GM23338 (cell line): ENCODE measurements at regions not wholly inside any gene's neighbourhood (a gene's known extent, or its start where the extent isn't known, plus 50 kb on each side); places are given as distances from the start of the nearest gene placed in this dataset.

Experiments used
- ATAC-seq: fragments of 200-7000 bp; cut with Tn5 transposase; 3 replicates; pipeline ENCODE4 v1.9.1; 2020
- DNase-seq: peaks from one replicate; pipeline ENCODE4 v3.0.0-alpha.2; 2015; ENCODE audit warnings: low spot score
- H2AFZ ChIP-seq: fragments of 200-600 bp; sonication (generic); 2 replicates; pipeline ENCODE4 v1.8.0; 2016; ENCODE audit warnings: antibody characterized with exemption, mild to moderate bottlenecking, moderate library complexity
- H3F3A ChIP-seq: fragments of 200-600 bp; sonication (generic); replicated peaks from 2 replicates; pipeline ENCODE4 v1.8.0; 2017; ENCODE audit warnings: antibody characterized with exemption, mixed run types, low read depth
- H3K27ac ChIP-seq: fragments of 200-600 bp; sonication (generic); 2 replicates; pipeline ENCODE4 v1.6.1; 2016; ENCODE audit warnings: low read depth
- H3K27me3 ChIP-seq: fragments of 200-600 bp; sonication (generic); 2 replicates; pipeline ENCODE4 v1.8.0; 2016; ENCODE audit warnings: mild to moderate bottlenecking, mixed run types, moderate library complexity; ENCODE audit not compliant: insufficient read depth
- H3K36me3 ChIP-seq: fragments of 200-600 bp; sonication (generic); 2 replicates; pipeline ENCODE4 v1.8.0; 2016; ENCODE audit warnings: mild to moderate bottlenecking; ENCODE audit not compliant: insufficient read depth
- H3K4me1 ChIP-seq: fragments of 200-600 bp; sonication (generic); 2 replicates; pipeline ENCODE4 v1.8.0; 2016; ENCODE audit warnings: mild to moderate bottlenecking, moderate library complexity; ENCODE audit not compliant: insufficient read depth
- H3K4me2 ChIP-seq: fragments of 200-600 bp; sonication (generic); 2 replicates; pipeline ENCODE4 v1.7.1; 2017; ENCODE audit warnings: mixed run types
- H3K4me3 ChIP-seq: fragments of 200-600 bp; sonication (generic); 2 replicates; pipeline ENCODE4 v1.6.1; 2016; ENCODE audit warnings: mixed run types
- H3K79me2 ChIP-seq: fragments of 200-600 bp; sonication (generic); replicated peaks from 2 replicates; pipeline ENCODE4 v1.8.0; 2017; ENCODE audit warnings: mild to moderate bottlenecking; ENCODE audit not compliant: insufficient read depth
- H3K9me2 ChIP-seq: fragments of 200-600 bp; sonication (generic); 2 replicates; pipeline ENCODE4 v1.8.0; 2017; ENCODE audit not compliant: insufficient read depth
- H4K20me1 ChIP-seq: fragments of 200-600 bp; sonication (generic); replicated peaks from 2 replicates; pipeline ENCODE4 v1.8.0; 2017; ENCODE audit warnings: mild to moderate bottlenecking; ENCODE audit not compliant: insufficient read depth
- H3K27ac Mint-ChIP-seq: 2 replicates; pipeline ENCODE4 v1.8.0; 2020; ENCODE audit warnings: inconsistent platforms, mild to moderate bottlenecking, moderate library complexity, mixed read lengths
- H3K27me3 Mint-ChIP-seq: 3 replicates; pipeline ENCODE4 v1.8.0; 2022; ENCODE audit warnings: low read depth, mild to moderate bottlenecking, moderate library complexity, mixed read lengths, inconsistent platforms; ENCODE audit not compliant: insufficient read depth, poor library complexity
- H3K36me3 Mint-ChIP-seq: 3 replicates; pipeline ENCODE4 v1.8.0; 2021; ENCODE audit warnings: low read depth, mild to moderate bottlenecking, inconsistent platforms, moderate library complexity, mixed read lengths
- H3K4me1 Mint-ChIP-seq: 3 replicates; pipeline ENCODE4 v1.8.0; 2020; ENCODE audit warnings: mild to moderate bottlenecking, inconsistent platforms, mixed read lengths
- H3K4me3 Mint-ChIP-seq: 3 replicates; pipeline ENCODE4 v1.8.0; 2021; ENCODE audit warnings: moderate library complexity, mild to moderate bottlenecking, inconsistent platforms, mixed read lengths
- H3K9me3 Mint-ChIP-seq: 3 replicates; pipeline ENCODE4 v1.8.0; 2020; ENCODE audit warnings: moderate library complexity, mild to moderate bottlenecking, inconsistent platforms, mixed read lengths
- CREB1 ChIP-seq: fragments of 250-450 bp; sonication (Bioruptor Pico); IDR thresholded peaks from 2 replicates; pipeline ENCODE4 v1.5.0; 2020; ENCODE audit warnings: low read depth, mild to moderate bottlenecking, moderate library complexity
- EZH2 ChIP-seq: fragments of 200-600 bp; sonication (generic); IDR thresholded peaks from one replicate; pipeline ENCODE4 v1.8.0; 2017; ENCODE audit warnings: antibody characterized with exemption, mild to moderate bottlenecking, low read depth; ENCODE audit not compliant: unreplicated experiment
- EZH2phosphoT487 ChIP-seq: fragments of 200-600 bp; sonication (generic); IDR thresholded peaks from one replicate; pipeline ENCODE4 v1.8.1; 2018; ENCODE audit warnings: antibody characterized with exemption; ENCODE audit not compliant: unreplicated experiment
- NANOG ChIP-seq: IDR thresholded peaks from 2 replicates; pipeline ENCODE4 v1.6.1; 2016; ENCODE audit warnings: antibody characterized with exemption, borderline replicate concordance
- STAT1 ChIP-seq: IDR thresholded peaks from one replicate; pipeline ENCODE4 v1.6.1; 2016; ENCODE audit warnings: antibody characterized with exemption; ENCODE audit not compliant: unreplicated experiment
- ZNF114 ChIP-seq: fragments of 250-450 bp; sonication (Bioruptor Pico); IDR thresholded peaks from 2 replicates; pipeline ENCODE4 v1.5.0; 2020; ENCODE audit warnings: mild to moderate bottlenecking, moderate library complexity
- ZNF331 ChIP-seq: fragments of 250-450 bp; sonication (Bioruptor Pico); IDR thresholded peaks from 2 replicates; pipeline ENCODE4 v1.5.0; 2020; ENCODE audit warnings: low read depth, mild to moderate bottlenecking, moderate library complexity
- TF ChIP-seq, protein P1 (sequence below), 2 experiments: fragments of 200-600 bp in 1 of 2; sonication (generic) in 1 of 2; conservative IDR thresholded peaks; 2 replicates each; pipeline versions ENCODE4 v1.5.1 to v1.6.1; 2016 to 2017; ENCODE audit warnings: antibody characterized with exemption in 2 of 2, low read depth in 2 of 2, mild to moderate bottlenecking in 2 of 2, moderate library complexity in 1 of 2
- TF ChIP-seq, protein P2 (sequence below): fragments of 250-450 bp; sonication (Bioruptor Pico); IDR thresholded peaks from 2 replicates; pipeline ENCODE4 v1.5.0; 2020; ENCODE audit warnings: mild to moderate bottlenecking, moderate library complexity

DNA sequence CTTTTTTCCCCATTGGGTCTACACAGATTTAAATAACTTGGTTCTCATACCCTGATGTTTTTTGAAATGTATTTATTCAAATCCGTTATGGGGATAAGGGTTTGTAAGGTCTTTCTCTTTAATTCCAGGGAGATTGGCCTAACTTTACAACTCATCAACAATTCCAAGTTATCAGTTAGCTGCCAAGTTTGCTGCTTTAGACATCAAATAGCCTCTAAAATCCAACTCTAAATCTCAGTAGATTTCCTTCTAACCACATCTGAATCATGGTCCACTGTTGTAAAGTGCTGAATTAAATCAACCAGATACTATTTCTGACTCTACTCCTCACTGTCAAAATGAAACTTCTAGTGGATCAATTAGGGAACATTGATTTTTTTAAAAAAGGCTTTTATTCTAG, 364.1 kb upstream of the E2F7 start (continued):
- TF ChIP-seq, protein P1, sequence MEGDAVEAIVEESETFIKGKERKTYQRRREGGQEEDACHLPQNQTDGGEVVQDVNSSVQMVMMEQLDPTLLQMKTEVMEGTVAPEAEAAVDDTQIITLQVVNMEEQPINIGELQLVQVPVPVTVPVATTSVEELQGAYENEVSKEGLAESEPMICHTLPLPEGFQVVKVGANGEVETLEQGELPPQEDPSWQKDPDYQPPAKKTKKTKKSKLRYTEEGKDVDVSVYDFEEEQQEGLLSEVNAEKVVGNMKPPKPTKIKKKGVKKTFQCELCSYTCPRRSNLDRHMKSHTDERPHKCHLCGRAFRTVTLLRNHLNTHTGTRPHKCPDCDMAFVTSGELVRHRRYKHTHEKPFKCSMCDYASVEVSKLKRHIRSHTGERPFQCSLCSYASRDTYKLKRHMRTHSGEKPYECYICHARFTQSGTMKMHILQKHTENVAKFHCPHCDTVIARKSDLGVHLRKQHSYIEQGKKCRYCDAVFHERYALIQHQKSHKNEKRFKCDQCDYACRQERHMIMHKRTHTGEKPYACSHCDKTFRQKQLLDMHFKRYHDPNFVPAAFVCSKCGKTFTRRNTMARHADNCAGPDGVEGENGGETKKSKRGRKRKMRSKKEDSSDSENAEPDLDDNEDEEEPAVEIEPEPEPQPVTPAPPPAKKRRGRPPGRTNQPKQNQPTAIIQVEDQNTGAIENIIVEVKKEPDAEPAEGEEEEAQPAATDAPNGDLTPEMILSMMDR (conservative IDR thresholded peaks at IDR 0.05; ENCODE audit: low read depth in 2 of 2): no peak
- TF ChIP-seq STAT1 (no peak), EZH2 (no peak), ZNF114 (CRISPR knock-in tag) (no peak)

DNA sequence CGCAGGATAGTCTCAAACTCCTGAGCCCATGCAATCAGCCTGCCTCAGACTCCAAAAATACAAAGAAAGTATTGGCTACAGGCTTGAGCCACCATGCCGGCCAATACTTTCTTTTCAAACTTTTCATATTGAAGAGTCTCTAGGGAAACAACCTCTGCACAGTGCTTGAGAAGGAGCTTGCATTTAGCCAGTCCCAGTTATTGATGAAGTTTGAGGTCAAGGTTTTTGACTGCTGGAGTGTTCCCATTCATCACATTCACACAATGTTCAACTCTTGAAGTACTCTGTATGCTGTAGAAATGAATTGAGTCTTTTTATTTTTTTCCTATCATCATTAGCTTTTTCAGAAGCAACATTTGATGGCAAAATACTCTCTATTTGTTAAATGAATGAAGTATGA, 355.8 kb upstream of the E2F7 start:
- Histone ChIP-seq H3K27me3 (no peaks in the 10 kb centered on the region), H3K4me1 (no peaks in the 10 kb centered on the region), H2AFZ (no peak overlapping the region), H3K4me2 (no peak overlapping the region), H3K36me3 (no peaks in the 10 kb centered on the region), H3K27ac (no peak overlapping the region), H4K20me1 (no peaks in the 10 kb centered on the region), H3F3A (no peaks in the 10 kb centered on the region), H3K9me2 (0 out of 2 replicates have a peak, but pooled peaks cover 3% of the 10 kb centered on the region), H3K4me3 (no peak overlapping the region), H3K79me2 (no peaks in the 10 kb centered on the region)
- Mint-ChIP-seq H3K36me3 (no peaks in the 10 kb centered on the region), H3K27ac (no peak overlapping the region), H3K9me3 (peaks cover 10% of the 10 kb centered on the region; the same call in 2 of the 3 replicates), H3K4me1 (0 out of 3 replicates have a peak, but pooled peaks cover 3% of the 10 kb centered on the region), H3K4me3 (no peak overlapping the region), H3K27me3 (peaks cover 2% of the 10 kb centered on the region)
- DNase-seq (no peak), ATAC-seq (no peak)
- TF ChIP-seq ZNF331 (CRISPR knock-in tag) (no peak), CREB1 (no peak), EZH2 (no peak), ZNF114 (CRISPR knock-in tag) (no peak), STAT1 (no peak), NANOG (no peak), EZH2phosphoT487 (no peak)
- TF ChIP-seq, protein P1 (conservative IDR thresholded peaks at IDR 0.05; ENCODE audit: low read depth in 2 of 2): no peak

DNA sequence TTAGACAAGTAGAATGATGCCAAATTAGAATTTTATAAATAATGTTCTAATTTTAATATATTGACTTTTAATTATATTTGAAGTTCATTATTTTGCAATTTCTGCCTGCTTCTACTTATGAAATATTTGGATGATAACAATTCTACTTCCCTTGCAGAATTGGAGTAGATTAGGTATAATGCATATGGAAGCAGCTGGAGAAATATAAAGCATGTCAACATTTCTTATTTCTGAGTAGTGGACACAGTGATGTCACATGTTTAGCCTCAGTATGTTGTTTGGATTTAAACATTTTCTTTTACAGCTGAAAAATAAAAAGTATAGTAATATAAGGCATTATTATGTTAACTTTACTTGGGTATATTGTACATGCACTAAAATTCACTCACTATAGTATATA, 344.2 kb upstream of the E2F7 start:
- peaks cover 29% of the 10 kb centered on the region for H3K4me1 ChIP-seq
- no peaks in the 10 kb centered on the region for H3K79me2 ChIP-seq
- no peak for DNase-seq
- Mint-ChIP-seq H3K4me3 (no peak overlapping the region), H3K4me1 (peaks cover 17% of the 10 kb centered on the region), H3K27me3 (peaks cover 3% of the 10 kb centered on the region), H3K9me3 (no peaks in the 10 kb centered on the region; the same call in 2 of the 3 replicates), H3K36me3 (no peaks in the 10 kb centered on the region), H3K27ac (no peak overlapping the region)
- no peaks in the 10 kb centered on the region for H3K36me3 ChIP-seq
- H3K27me3 ChIP-seq: no peaks in the 10 kb centered on the region
- H2AFZ ChIP-seq: no peak overlapping the region
- no peak overlapping the region for H3K27ac ChIP-seq
- H3F3A ChIP-seq: no peaks in the 10 kb centered on the region
- H3K4me2 ChIP-seq: no peak overlapping the region
- no peak for ATAC-seq
- no peak overlapping the region for H3K4me3 ChIP-seq
- H4K20me1 ChIP-seq: no peaks in the 10 kb centered on the region
- H3K9me2 ChIP-seq: no peaks in the 10 kb centered on the region
- TF ChIP-seq, protein P2, sequence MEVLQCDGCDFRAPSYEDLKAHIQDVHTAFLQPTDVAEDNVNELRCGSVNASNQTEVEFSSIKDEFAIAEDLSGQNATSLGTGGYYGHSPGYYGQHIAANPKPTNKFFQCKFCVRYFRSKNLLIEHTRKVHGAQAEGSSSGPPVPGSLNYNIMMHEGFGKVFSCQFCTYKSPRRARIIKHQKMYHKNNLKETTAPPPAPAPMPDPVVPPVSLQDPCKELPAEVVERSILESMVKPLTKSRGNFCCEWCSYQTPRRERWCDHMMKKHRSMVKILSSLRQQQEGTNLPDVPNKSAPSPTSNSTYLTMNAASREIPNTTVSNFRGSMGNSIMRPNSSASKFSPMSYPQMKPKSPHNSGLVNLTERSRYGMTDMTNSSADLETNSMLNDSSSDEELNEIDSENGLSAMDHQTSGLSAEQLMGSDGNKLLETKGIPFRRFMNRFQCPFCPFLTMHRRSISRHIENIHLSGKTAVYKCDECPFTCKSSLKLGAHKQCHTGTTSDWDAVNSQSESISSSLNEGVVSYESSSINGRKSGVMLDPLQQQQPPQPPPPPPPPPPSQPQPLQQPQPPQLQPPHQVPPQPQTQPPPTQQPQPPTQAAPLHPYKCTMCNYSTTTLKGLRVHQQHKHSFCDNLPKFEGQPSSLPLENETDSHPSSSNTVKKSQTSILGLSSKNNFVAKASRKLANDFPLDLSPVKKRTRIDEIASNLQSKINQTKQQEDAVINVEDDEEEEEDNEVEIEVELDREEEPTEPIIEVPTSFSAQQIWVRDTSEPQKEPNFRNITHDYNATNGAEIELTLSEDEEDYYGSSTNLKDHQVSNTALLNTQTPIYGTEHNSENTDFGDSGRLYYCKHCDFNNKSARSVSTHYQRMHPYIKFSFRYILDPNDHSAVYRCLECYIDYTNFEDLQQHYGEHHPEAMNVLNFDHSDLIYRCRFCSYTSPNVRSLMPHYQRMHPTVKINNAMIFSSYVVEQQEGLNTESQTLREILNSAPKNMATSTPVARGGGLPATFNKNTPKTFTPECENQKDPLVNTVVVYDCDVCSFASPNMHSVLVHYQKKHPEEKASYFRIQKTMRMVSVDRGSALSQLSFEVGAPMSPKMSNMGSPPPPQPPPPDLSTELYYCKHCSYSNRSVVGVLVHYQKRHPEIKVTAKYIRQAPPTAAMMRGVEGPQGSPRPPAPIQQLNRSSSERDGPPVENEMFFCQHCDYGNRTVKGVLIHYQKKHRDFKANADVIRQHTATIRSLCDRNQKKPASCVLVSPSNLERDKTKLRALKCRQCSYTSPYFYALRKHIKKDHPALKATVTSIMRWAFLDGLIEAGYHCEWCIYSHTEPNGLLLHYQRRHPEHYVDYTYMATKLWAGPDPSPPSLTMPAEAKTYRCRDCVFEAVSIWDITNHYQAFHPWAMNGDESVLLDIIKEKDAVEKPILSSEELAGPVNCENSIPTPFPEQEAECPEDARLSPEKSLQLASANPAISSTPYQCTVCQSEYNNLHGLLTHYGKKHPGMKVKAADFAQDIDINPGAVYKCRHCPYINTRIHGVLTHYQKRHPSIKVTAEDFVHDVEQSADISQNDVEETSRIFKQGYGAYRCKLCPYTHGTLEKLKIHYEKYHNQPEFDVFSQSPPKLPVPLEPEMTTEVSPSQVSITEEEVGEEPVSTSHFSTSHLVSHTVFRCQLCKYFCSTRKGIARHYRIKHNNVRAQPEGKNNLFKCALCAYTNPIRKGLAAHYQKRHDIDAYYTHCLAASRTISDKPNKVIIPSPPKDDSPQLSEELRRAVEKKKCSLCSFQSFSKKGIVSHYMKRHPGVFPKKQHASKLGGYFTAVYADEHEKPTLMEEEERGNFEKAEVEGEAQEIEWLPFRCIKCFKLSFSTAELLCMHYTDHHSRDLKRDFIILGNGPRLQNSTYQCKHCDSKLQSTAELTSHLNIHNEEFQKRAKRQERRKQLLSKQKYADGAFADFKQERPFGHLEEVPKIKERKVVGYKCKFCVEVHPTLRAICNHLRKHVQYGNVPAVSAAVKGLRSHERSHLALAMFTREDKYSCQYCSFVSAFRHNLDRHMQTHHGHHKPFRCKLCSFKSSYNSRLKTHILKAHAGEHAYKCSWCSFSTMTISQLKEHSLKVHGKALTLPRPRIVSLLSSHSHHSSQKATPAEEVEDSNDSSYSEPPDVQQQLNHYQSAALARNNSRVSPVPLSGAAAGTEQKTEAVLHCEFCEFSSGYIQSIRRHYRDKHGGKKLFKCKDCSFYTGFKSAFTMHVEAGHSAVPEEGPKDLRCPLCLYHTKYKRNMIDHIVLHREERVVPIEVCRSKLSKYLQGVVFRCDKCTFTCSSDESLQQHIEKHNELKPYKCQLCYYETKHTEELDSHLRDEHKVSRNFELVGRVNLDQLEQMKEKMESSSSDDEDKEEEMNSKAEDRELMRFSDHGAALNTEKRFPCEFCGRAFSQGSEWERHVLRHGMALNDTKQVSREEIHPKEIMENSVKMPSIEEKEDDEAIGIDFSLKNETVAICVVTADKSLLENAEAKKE (CRISPR knock-in tag): no peak
